Lower leg skin (tissue), 3 donors: ENCODE measurements at regions not wholly inside any gene's neighbourhood (a gene's known extent, or its start where the extent isn't known, plus 50 kb on each side); places are given as distances from the start of the nearest gene placed in this dataset.

Experiments
- POLR2A ChIP-seq, 2 donors: fragments of 450-650 bp; IDR thresholded peaks; one replicate each; pipeline ENCODE4 v1.6.1; 2016 to 2017; ENCODE audit warnings: antibody characterized with exemption in 2 of 2, mild to moderate bottlenecking in 1 of 2, moderate library complexity in 1 of 2
- TF ChIP-seq, protein P1 (sequence below), 3 donors: fragments of 450-650 bp; IDR thresholded peaks; one replicate each; pipeline ENCODE4 v1.5.1; 2016; ENCODE audit warnings: antibody characterized with exemption in 3 of 3, mild to moderate bottlenecking in 3 of 3, moderate library complexity in 2 of 3

DNA sequence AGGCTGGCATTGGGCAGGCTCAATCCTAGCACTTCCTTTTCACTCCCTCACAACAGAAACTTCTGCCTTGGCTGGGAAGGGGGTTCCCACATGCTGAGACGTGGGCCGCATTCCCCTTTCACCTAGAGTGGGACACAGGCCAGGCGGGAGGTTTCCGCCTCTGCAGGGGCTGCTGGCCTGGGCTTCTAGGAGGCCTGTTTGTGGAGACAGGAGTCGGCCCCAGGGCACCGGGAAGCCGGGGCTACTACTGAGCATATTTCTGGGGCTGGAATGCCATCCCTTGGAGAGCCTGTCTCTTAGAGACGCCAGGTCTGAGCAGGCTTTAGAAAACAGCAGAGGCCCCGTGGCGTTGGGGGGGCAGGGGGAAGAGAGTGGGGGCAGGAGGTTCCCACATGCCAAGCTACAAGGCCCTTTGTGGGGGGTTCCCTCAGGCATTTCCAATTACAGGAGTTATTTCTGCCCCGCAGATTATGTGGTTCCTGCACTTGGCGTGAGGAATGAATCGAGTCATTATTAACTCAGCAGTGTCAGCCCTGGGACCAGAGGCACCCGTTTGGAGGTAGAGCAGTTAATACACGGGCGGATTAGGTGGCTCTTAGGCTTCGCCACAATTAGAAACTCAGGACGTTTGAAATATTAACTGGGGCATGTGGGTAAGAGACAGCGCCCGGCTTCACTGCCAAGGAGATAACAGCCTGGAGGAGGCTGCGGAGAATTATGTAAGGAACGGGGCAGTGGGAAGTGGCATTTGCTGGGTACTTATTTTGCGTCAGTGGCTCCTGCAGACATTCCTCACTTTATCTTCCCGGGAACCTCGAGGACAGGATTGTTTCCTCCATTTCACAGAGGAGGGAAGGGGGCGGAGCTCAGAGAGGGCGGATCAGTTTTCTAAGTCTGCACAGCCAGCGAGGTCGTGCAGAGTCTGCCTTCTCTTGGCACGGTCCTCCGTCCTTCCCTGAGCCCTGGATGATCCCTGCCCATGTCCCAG, 162.5 kb downstream of the MAF start:
- TF ChIP-seq, protein P1, sequence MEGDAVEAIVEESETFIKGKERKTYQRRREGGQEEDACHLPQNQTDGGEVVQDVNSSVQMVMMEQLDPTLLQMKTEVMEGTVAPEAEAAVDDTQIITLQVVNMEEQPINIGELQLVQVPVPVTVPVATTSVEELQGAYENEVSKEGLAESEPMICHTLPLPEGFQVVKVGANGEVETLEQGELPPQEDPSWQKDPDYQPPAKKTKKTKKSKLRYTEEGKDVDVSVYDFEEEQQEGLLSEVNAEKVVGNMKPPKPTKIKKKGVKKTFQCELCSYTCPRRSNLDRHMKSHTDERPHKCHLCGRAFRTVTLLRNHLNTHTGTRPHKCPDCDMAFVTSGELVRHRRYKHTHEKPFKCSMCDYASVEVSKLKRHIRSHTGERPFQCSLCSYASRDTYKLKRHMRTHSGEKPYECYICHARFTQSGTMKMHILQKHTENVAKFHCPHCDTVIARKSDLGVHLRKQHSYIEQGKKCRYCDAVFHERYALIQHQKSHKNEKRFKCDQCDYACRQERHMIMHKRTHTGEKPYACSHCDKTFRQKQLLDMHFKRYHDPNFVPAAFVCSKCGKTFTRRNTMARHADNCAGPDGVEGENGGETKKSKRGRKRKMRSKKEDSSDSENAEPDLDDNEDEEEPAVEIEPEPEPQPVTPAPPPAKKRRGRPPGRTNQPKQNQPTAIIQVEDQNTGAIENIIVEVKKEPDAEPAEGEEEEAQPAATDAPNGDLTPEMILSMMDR (IDR thresholded peaks at IDR 0.05) = no peak
- no peak for TF ChIP-seq POLR2A (IDR thresholded peaks at IDR 0.05)
